Urinary bladder (tissue), 3 donors: ENCODE measurements at regions not wholly inside any gene's neighbourhood (a gene's known extent, or its start where the extent isn't known, plus 50 kb on each side); places are given as distances from the start of the nearest gene placed in this dataset.

Experiments
- DNase-seq: peaks from one replicate; pipeline ENCODE4 v3.0.0-alpha.2; 2015; ENCODE audit errors: extremely low spot score
- H3K27ac ChIP-seq: one replicate; pipeline ENCODE4 v1.5.1; 2013; ENCODE audit warnings: low read depth, mild to moderate bottlenecking, moderate library complexity
- H3K36me3 ChIP-seq: one replicate; pipeline ENCODE4 v1.6.1; 2013; ENCODE audit warnings: mild to moderate bottlenecking, moderate library complexity; ENCODE audit not compliant: insufficient read depth
- H3K4me1 ChIP-seq: one replicate; pipeline ENCODE4 v1.6.1; 2013; ENCODE audit warnings: mild to moderate bottlenecking, moderate library complexity; ENCODE audit not compliant: insufficient read depth
- H3K4me3 ChIP-seq: one replicate; pipeline ENCODE4 v1.5.1; 2013; ENCODE audit warnings: low read depth, low read length
- WGBS: extraction: QIAGEN DNeasy Blood & Tissue Kit; methylation state at CpG from one replicate; pipeline ENCODE4 v1.1.7; 2013; 5-methylcytosine and 5-hydroxymethylcytosine counted together
- donor health status: healthy with polysubstance abuse.
- donor health status: healthy.

DNA sequence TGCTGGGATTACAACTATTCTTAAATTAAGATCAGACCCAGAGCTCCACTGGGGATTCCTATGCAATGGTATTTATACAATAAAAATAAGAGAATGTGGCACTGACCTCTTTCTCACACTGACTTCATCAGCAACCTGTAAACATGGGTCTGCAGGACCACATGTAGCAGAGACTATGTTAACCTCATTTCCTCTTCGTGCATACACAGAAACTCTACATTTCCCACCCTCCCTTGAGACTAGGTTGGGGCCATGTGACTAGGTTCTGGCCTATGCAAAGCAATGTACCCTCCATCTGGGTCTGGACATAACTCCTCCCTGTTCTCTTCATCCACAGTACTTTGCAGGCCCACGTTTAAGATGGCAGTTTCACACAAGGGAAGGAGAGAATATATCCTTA, 514.4 kb upstream of the CHAC2 start:
- 81% methylated on average over 2 of the region's 2 CpGs for WGBS
- DNase-seq: no peak
- Histone ChIP-seq H3K4me1 (no peaks in the 10 kb centered on the region), H3K27ac (no peak overlapping the region), H3K4me3 (no peak overlapping the region), H3K36me3 (no peaks in the 10 kb centered on the region)

GRCh38 chr2:53252115-53252514, 515.5 kb upstream of the CHAC2 start:
- no peaks in the 10 kb centered on the region for H3K4me1 ChIP-seq
- H3K36me3 ChIP-seq: no peaks in the 10 kb centered on the region
- no peak overlapping the region for H3K4me3 ChIP-seq
- WGBS: 35% methylated on average over 1 of the region's 1 CpG
- H3K27ac ChIP-seq: no peak overlapping the region
- DNase-seq: no peak

GRCh38 chr2:53247956-53248735, 519.5 kb upstream of the CHAC2 start:
- 82% methylated on average over 6 of the region's 6 CpGs for WGBS

GRCh38 chr2:53243430-53243829, 524.2 kb upstream of the CHAC2 start:
- H3K36me3 ChIP-seq: no peaks in the 10 kb centered on the region
- no peaks in the 10 kb centered on the region for H3K4me1 ChIP-seq
- no peak overlapping the region for H3K27ac ChIP-seq
- H3K4me3 ChIP-seq: no peak overlapping the region
- no peak for DNase-seq

More at GRCh38 chr2:53247956-53248735, 519.5 kb upstream of the CHAC2 start:
- Histone ChIP-seq H3K4me3 (no peak overlapping the region), H3K27ac (no peak overlapping the region), H3K4me1 (no peaks in the 10 kb centered on the region), H3K36me3 (no peaks in the 10 kb centered on the region)
- no peak for DNase-seq

DNA sequence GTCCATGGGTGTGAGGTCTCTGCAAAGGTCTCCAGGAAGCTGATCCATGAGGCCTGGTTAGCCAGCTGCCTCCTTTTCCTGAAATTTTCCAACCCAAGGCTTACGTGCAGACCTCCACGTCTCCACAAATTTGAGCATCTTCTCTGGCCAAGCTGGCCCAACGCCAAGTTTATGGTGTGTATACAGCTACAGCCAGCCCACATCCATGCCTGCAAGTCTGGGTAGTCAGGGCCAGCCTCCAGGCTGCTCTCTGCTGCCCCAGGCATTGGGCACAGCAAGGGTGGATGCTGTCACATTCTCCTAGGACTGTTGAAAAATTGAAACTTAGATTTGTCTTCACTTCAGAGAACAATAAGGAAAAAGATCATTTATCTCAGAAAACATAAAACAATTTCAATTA, 525.5 kb upstream of the CHAC2 start:
- Histone ChIP-seq H3K4me1 (no peaks in the 10 kb centered on the region), H3K27ac (no peak overlapping the region), H3K36me3 (no peaks in the 10 kb centered on the region), H3K4me3 (no peak overlapping the region)
- 42% methylated on average over 3 of the region's 3 CpGs for WGBS
- no peak for DNase-seq

DNA sequence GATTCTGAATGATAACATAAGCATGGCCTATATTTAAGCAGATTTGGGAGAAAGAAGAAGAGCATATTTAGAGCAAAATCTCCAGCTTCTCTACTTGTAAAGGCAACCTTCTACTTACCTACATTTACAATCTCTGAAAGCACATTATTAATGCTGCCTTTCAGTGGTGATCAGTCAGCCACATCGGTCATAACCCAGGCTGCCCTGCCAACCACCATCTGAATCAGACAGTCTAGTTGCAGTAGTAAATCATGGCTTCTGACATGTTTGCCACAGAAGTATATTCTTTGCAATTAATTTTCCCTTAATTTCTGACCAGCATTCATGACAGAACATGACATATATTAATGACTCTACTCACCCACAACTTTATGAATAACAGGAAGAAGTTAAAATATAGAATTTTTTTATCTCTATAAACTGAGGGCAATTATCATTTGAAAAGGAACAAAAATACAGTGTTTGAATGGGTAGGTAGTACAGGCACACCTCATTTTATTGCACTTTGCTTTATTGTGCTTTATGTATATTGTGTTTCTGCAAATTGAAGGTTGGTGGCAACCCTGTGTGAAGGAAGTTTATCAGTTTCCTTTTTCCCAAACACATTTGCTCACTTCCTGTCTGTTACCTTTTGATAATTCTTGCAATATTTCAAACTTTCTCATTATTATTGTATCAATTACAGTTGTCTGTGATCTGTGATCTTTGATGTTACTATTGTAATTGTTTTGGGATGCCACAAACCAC, 531.6 kb upstream of the CHAC2 start:
- H3K4me3 ChIP-seq: no peak overlapping the region
- DNase-seq: no peak
- H3K36me3 ChIP-seq: no peaks in the 10 kb centered on the region
- H3K4me1 ChIP-seq: no peaks in the 10 kb centered on the region
- no peak overlapping the region for H3K27ac ChIP-seq
- WGBS: 59% methylated on average over 1 of the region's 1 CpG

GRCh38 chr2:53234548-53234903, 533.1 kb upstream of the CHAC2 start:
- no peak for DNase-seq
- H3K4me1 ChIP-seq: no peaks in the 10 kb centered on the region
- no peak overlapping the region for H3K4me3 ChIP-seq
- no peak overlapping the region for H3K27ac ChIP-seq
- 21% methylated on average over 1 of the region's 1 CpG for WGBS
- H3K36me3 ChIP-seq: no peaks in the 10 kb centered on the region

- 72% methylated on average over 4 of the region's 4 CpGs for WGBS
- DNase-seq: no peak
- no peak overlapping the region for H3K4me3 ChIP-seq
- H3K27ac ChIP-seq: no peak overlapping the region
- H3K4me1 ChIP-seq: no peaks in the 10 kb centered on the region
- no peaks in the 10 kb centered on the region for H3K36me3 ChIP-seq
These were observed 533.7 kb upstream of the CHAC2 start for GRCh38 chr2:53233759-53234547.

DNA sequence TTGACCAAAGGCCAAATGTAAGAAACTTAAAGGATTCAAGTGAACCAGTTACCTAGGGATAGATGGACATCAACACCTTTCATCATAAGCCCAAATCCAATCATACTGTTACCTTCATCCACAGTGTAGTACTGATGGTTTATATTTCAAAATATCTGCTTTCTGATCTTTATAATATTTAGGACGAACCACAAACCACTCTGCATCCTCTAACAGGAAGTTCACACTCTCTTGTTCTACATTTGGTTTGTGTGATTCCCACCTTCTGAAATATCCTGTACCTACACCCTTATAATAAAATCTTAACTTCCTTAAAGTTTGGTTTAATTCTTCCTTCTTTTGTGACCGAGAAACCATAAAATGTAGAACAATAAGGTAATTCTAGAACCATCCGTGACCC, 535.7 kb upstream of the CHAC2 start:
- H3K4me3 ChIP-seq: no peak overlapping the region
- 51% methylated on average over 3 of the region's 3 CpGs for WGBS
- no peak overlapping the region for H3K27ac ChIP-seq
- DNase-seq: no peak
- H3K4me1 ChIP-seq: no peaks in the 10 kb centered on the region
- no peaks in the 10 kb centered on the region for H3K36me3 ChIP-seq

DNA sequence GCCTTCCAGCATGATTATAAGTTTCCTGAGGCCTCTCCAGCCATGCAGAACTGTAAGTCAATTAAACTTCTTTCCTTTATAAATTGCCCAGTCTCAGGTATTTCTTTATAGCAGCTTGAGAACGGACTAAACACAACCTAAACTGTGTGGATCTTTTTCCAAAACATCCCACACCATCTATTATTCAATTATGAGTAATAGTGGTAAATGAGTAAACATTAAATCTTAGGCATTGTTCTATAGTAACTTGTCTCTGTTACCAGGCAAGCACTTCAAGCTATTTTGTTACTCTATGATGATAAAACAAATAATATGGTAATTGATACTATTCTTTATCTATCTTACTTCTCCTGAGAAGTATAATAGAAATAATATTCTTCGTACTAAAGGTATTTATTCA, 536.9 kb upstream of the CHAC2 start:
- Histone ChIP-seq H3K4me1 (no peaks in the 10 kb centered on the region), H3K36me3 (no peaks in the 10 kb centered on the region), H3K27ac (no peak overlapping the region), H3K4me3 (no peak overlapping the region)
- DNase-seq: no peak
- WGBS: 80% methylated on average over 2 of the region's 2 CpGs

GRCh38 chr2:53227535-53227934, 540.1 kb upstream of the CHAC2 start:
- WGBS: 95% methylated on average over 3 of the region's 3 CpGs
- H3K27ac ChIP-seq: no peak overlapping the region
- no peak for DNase-seq
- no peaks in the 10 kb centered on the region for H3K36me3 ChIP-seq
- no peak overlapping the region for H3K4me3 ChIP-seq
- no peaks in the 10 kb centered on the region for H3K4me1 ChIP-seq

DNA sequence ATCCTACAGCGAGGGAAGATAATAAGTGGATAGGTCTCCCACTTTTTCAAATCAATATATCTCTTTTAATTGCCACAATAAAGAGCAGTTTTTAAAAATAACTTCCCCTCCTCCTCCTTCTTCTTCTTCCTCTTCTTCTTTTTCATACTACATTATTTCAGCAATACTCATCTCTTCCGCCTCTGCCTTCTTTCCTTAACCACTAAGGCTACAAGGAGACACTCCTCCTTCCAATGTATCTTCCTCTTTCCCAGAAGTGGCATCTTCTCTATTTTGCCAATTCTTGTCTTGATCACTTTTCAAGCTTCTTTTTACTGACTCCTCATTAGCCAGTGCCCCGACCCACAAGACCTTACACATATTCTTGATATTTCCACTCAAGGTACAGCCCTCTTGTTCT, 546.6 kb upstream of the CHAC2 start:
- Histone ChIP-seq H3K27ac (no peak overlapping the region), H3K4me3 (no peak overlapping the region), H3K4me1 (no peaks in the 10 kb centered on the region), H3K36me3 (no peaks in the 10 kb centered on the region)
- DNase-seq: no peak
- 73% methylated on average over 3 of the region's 3 CpGs for WGBS

- Histone ChIP-seq H3K4me1 (no peaks in the 10 kb centered on the region), H3K36me3 (no peaks in the 10 kb centered on the region), H3K27ac (no peak overlapping the region), H3K4me3 (no peak overlapping the region)
- DNase-seq: no peak
- 61% methylated on average over 2 of the region's 2 CpGs for WGBS
These were observed 550.4 kb upstream of the CHAC2 start for GRCh38 chr2:53217250-53217649.

- no peak for DNase-seq
- H3K36me3 ChIP-seq: no peaks in the 10 kb centered on the region
- no peaks in the 10 kb centered on the region for H3K4me1 ChIP-seq
- H3K27ac ChIP-seq: no peak overlapping the region
- H3K4me3 ChIP-seq: no peak overlapping the region
These were observed 550.8 kb upstream of the CHAC2 start for GRCh38 chr2:53216805-53217204.
